Adrenal gland (tissue), 9 donors: ENCODE measurements at regions not wholly inside any gene's neighbourhood (a gene's known extent, or its start where the extent isn't known, plus 50 kb on each side); places are given as distances from the start of the nearest gene placed in this dataset.

Experiments
- DNase-seq, 7 donors: peaks; one replicate each; pipeline ENCODE4 v3.0.0-alpha.2; 2019 to 2020
- H3K27ac ChIP-seq, 5 donors: fragments of 200-600 bp; sonication (generic) in 4 of 5; 1 replicate in 3 of 5; 2 replicates in 2 of 5; pipeline versions ENCODE4 v1.5.1 to v1.8.0; 2016 to 2020; ENCODE audit warnings: mild to moderate bottlenecking in 1 of 5
- H3K27me3 ChIP-seq: fragments of 200-600 bp; 2 replicates; pipeline ENCODE4 v1.8.0; 2021
- H3K36me3 ChIP-seq, 2 donors: fragments of 200-600 bp; replicated peaks in 1 of 2; 1 replicate in 1 of 2; 2 replicates in 1 of 2; pipeline versions ENCODE4 v1.5.1 to v1.8.0; 2018 to 2022
- H3K4me1 ChIP-seq, 2 donors: fragments of 200-600 bp; replicated peaks in 1 of 2; 1 replicate in 1 of 2; 2 replicates in 1 of 2; pipeline versions ENCODE4 v1.5.1 to v1.8.0; 2018 to 2021
- H3K4me3 ChIP-seq, 4 donors: fragments of 200-600 bp; sonication (generic) in 3 of 4; one replicate each; pipeline ENCODE4 v1.5.1; 2016 to 2018
- H3K9me3 ChIP-seq, 3 donors: fragments of 200-600 bp; sonication (generic) in 1 of 3; replicated peaks in 1 of 3; 1 replicate in 2 of 3; 2 replicates in 1 of 3; pipeline versions ENCODE4 v1.5.1 to v1.8.0; 2016 to 2021
- CTCF ChIP-seq, 6 experiments: fragments of 450-650 bp in 4 of 6; fragments of 200-600 bp in 2 of 6; sonication (generic) in 1 of 6; IDR thresholded peaks; 1 replicate in 5 of 6; 2 replicates in 1 of 6; pipeline versions ENCODE4 v1.5.1 to v1.8.0; 2016 to 2021; ENCODE audit warnings: antibody characterized with exemption in 6 of 6, mild to moderate bottlenecking in 2 of 6, moderate library complexity in 1 of 6
- POLR2A ChIP-seq, 2 donors: fragments of 450-650 bp; IDR thresholded peaks; one replicate each; pipeline ENCODE4 v1.6.1; 2017; ENCODE audit warnings: antibody characterized with exemption in 2 of 2, mild to moderate bottlenecking in 2 of 2, moderate library complexity in 1 of 2
- WGBS, 4 donors: extraction: QIAGEN DNeasy Blood & Tissue Kit in 2 of 4; methylation state at CpG; one replicate each; pipeline versions ENCODE4 v1.1.5 to v1.1.7; 2013 to 2017; 5-methylcytosine and 5-hydroxymethylcytosine counted together
- intact Hi-C, 2 donors: fragments of 100-400 bp; cut with DNase I; formaldehyde crosslinking; loops; one replicate each; pipeline versions ENCODE4 v1.14.1 to v1.15.0; 2022 to 2023
- donor health status: healthy with polysubstance abuse.
- donor health status: Bipolar disorder and iron deficiency.
- donor health status: DM: yes; HTN: yes; CAD: no.
- donor health status: DM: no; HTN: no; CAD: no.
- donor health status: DM: no; HTN: no; CAD: no.

- intact Hi-C loops: no loop called here
- H3K27ac ChIP-seq: no peak overlapping the region
These were observed 379.4 kb downstream of the TNS1 start for GRCh38 chr2:217623281-217623912.

GRCh38 chr2:217622205-217623060, 380.4 kb downstream of the TNS1 start:
- Histone ChIP-seq H3K4me1 (peaks cover 0 to 17% of the 10 kb centered on the region in 2 donors), H3K9me3 (no peaks in the 10 kb centered on the region), H3K27me3 (no peaks in the 10 kb centered on the region), H3K4me3 (no peak overlapping the region), H3K27ac (peak overlapping the region in 1 of 5 donors; percentile 21), H3K36me3 (no peaks in the 10 kb centered on the region)
- DNase-seq: peak in 1 of 7 donors; percentile 19
- TF ChIP-seq CTCF (IDR thresholded peaks at IDR 0.05) (no peak), POLR2A (IDR thresholded peaks at IDR 0.05) (no peak)
- WGBS, 4 donors: 60 to 67% (median 63%) methylated on average over 8 to 9 of the region's 9 CpGs
- intact Hi-C loops: no loop called here

More at GRCh38 chr2:217623281-217623912, 379.4 kb downstream of the TNS1 start:
- Histone ChIP-seq H3K27me3 (no peaks in the 10 kb centered on the region), H3K4me1 (peaks cover 0 to 21% of the 10 kb centered on the region in 2 donors), H3K9me3 (no peaks in the 10 kb centered on the region), H3K36me3 (no peaks in the 10 kb centered on the region), H3K4me3 (no peak overlapping the region)
- TF ChIP-seq CTCF (IDR thresholded peaks at IDR 0.05): no peak
- no peak for TF ChIP-seq POLR2A (IDR thresholded peaks at IDR 0.05)
- no peak for DNase-seq
- 87 to 96% (median 93%) methylated on average over 2 of the region's 2 CpGs for WGBS, 4 donors

- H3K27ac ChIP-seq: peak overlapping the region in 1 of 5 donors; percentile 10
- no peak overlapping the region for H3K4me3 ChIP-seq
- TF ChIP-seq CTCF (IDR thresholded peaks at IDR 0.05) (no peak), POLR2A (IDR thresholded peaks at IDR 0.05) (no peak)
- H3K36me3 ChIP-seq: no peaks in the 10 kb centered on the region
- DNase-seq: peak in 3 of 7 donors; percentile 8 to 21 (median 15)
- peaks cover 0 to 17% of the 10 kb centered on the region in 2 donors for H3K4me1 ChIP-seq
- intact Hi-C loops: no loop called here
- no peaks in the 10 kb centered on the region for H3K27me3 ChIP-seq
- 41 to 50% (median 44%) methylated on average over 2 of the region's 2 CpGs for whole genome bisulfite sequencing, 4 donors
- no peaks in the 10 kb centered on the region for H3K9me3 ChIP-seq
These were observed 381.4 kb downstream of the TNS1 start for GRCh38 chr2:217621391-217621801.

- Histone ChIP-seq H3K9me3 (no peaks in the 10 kb centered on the region), H3K4me1 (peaks cover 0 to 17% of the 10 kb centered on the region in 2 donors), H3K27ac (no peak overlapping the region), H3K4me3 (no peak overlapping the region), H3K27me3 (no peaks in the 10 kb centered on the region), H3K36me3 (no peaks in the 10 kb centered on the region)
- no peak for DNase-seq
- intact Hi-C loops: no loop called here
- TF ChIP-seq CTCF (IDR thresholded peaks at IDR 0.05) (no peak), POLR2A (IDR thresholded peaks at IDR 0.05) (no peak)
- 63 to 76% (median 67%) methylated on average over 2 of the region's 2 CpGs for WGBS, 4 donors
These were observed 384.1 kb downstream of the TNS1 start for GRCh38 chr2:217618744-217619143.
